SU-DHL-6 (cell line): ENCODE measurements at regions not wholly inside any gene's neighbourhood (a gene's known extent, or its start where the extent isn't known, plus 50 kb on each side); places are given as distances from the start of the nearest gene placed in this dataset.

Experiments
- H2AFZ ChIP-seq: fragments of 200-600 bp; sonication (generic); 2 replicates; pipeline ENCODE4 v1.6.1; 2014; ENCODE audit warnings: low read depth, mild to moderate bottlenecking, moderate library complexity, mixed read lengths, antibody characterized with exemption, low read length; ENCODE audit not compliant: severe bottlenecking
- H3F3A ChIP-seq: fragments of 200-600 bp; shearing (Covaris generic); 2 replicates; pipeline ENCODE4 v1.6.0; 2016; ENCODE audit warnings: antibody characterized with exemption, mild to moderate bottlenecking; ENCODE audit not compliant: insufficient read depth
- H3K27ac ChIP-seq: fragments of 200-600 bp; sonication (generic); 2 replicates; pipeline ENCODE4 v1.5.1; 2016; ENCODE audit warnings: low read depth, mild to moderate bottlenecking, low read length, moderate library complexity, mixed read lengths
- H3K27me3 ChIP-seq: fragments of 200-600 bp; sonication (generic), shearing (Covaris generic); 2 replicates; pipeline ENCODE4 v1.6.0; 2014; ENCODE audit warnings: mild to moderate bottlenecking, low read length
- H3K36me3 ChIP-seq: fragments of 200-600 bp; sonication (generic); 2 replicates; pipeline ENCODE4 v1.6.1; 2014; ENCODE audit warnings: mild to moderate bottlenecking, low read length, mixed read lengths
- H3K4me2 ChIP-seq: fragments of 300-600, 200-600 bp; shearing (Covaris generic), sonication (generic); 2 replicates; pipeline ENCODE4 v1.6.0; 2014; ENCODE audit warnings: low read length, low read depth, mild to moderate bottlenecking; ENCODE audit not compliant: poor library complexity, severe bottlenecking
- H3K4me3 ChIP-seq: fragments of 200-600 bp; sonication (generic); 2 replicates; pipeline ENCODE4 v1.5.1; 2014; ENCODE audit warnings: antibody characterized with exemption, low read length, mild to moderate bottlenecking, mixed read lengths; ENCODE audit not compliant: insufficient read depth, poor library complexity, severe bottlenecking
- H3K79me2 ChIP-seq: fragments of 200-600 bp; sonication (generic); 2 replicates; pipeline ENCODE4 v1.6.1; 2014; ENCODE audit warnings: mild to moderate bottlenecking, low read length, moderate library complexity; ENCODE audit not compliant: insufficient read depth
- H3K9ac ChIP-seq: fragments of 200-600 bp; sonication (generic); 2 replicates; pipeline ENCODE4 v1.7.0; 2014; ENCODE audit warnings: mild to moderate bottlenecking, low read length
- H3K9me2 ChIP-seq: fragments of 200-600 bp; sonication (generic); replicated peaks from 2 replicates; pipeline ENCODE4 v1.6.1; 2014; ENCODE audit warnings: low read length; ENCODE audit not compliant: insufficient read depth
- H3K9me3 ChIP-seq: fragments of 200-600 bp; sonication (generic); 2 replicates; pipeline ENCODE4 v1.6.1; 2014; ENCODE audit warnings: low read length, mixed read lengths; ENCODE audit not compliant: insufficient read depth
- H4K20me1 ChIP-seq: fragments of 200-600 bp; sonication (generic); 2 replicates; pipeline ENCODE4 v1.6.1; 2014; ENCODE audit warnings: low read depth, mild to moderate bottlenecking, antibody characterized with exemption, low read length, moderate library complexity, mixed read lengths
- CTCF ChIP-seq: fragments of 200-600 bp; sonication (generic); IDR thresholded peaks from one replicate; pipeline ENCODE4 v1.5.1; 2017; ENCODE audit warnings: antibody characterized with exemption, mild to moderate bottlenecking, low read length, moderate library complexity; ENCODE audit not compliant: insufficient read depth, poor library complexity, severe bottlenecking
- EZH2phosphoT487 ChIP-seq: fragments of 200-600 bp; sonication (generic), shearing (Covaris generic); conservative IDR thresholded peaks from 2 replicates; pipeline ENCODE4 v1.6.1; 2018; ENCODE audit warnings: mild to moderate bottlenecking, antibody characterized with exemption, low read length, moderate library complexity, mixed read lengths

DNA sequence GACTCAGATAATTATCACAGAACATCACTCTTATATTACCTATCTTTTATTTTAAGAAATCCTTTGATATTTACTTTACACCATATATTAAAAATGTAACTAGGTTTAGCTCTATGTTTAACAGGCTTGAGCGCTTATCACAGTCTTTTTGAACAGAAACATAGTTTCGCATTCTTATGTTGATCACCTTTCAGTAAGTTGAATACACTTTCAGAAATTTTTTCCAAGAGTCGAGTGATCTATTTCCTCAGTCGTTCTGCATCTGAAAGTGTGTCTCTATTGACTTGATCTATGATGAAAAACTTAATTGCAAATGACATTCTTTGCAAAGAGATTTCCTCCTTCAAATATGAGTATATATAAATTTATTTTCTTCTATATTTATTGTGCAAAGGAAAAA lies 516.6 kb upstream of the KCNMB2 start:
- H3K4me2 ChIP-seq, result no peak overlapping the region
- H3K4me3 ChIP-seq, result no peak overlapping the region
- no peaks in the 10 kb centered on the region for H3K9me3 ChIP-seq
- no peak overlapping the region for H3K27ac ChIP-seq
- no peaks in the 10 kb centered on the region for H3K36me3 ChIP-seq
- H2AFZ ChIP-seq, result no peak overlapping the region
- TF ChIP-seq EZH2phosphoT487, result no peak
- TF ChIP-seq CTCF, result no peak
- no peaks in the 10 kb centered on the region for H4K20me1 ChIP-seq
- no peaks in the 10 kb centered on the region for H3K9me2 ChIP-seq
- H3K9ac ChIP-seq, result no peak overlapping the region
- no peaks in the 10 kb centered on the region for H3K27me3 ChIP-seq
- H3F3A ChIP-seq, result no peaks in the 10 kb centered on the region
- no peaks in the 10 kb centered on the region for H3K79me2 ChIP-seq

GRCh38 chr3:178022599-178022998 lies 513.6 kb upstream of the KCNMB2 start:
- no peaks in the 10 kb centered on the region for H3F3A ChIP-seq
- H3K4me3 ChIP-seq, result no peak overlapping the region
- no peaks in the 10 kb centered on the region for H3K27me3 ChIP-seq
- no peak for TF ChIP-seq EZH2phosphoT487
- TF ChIP-seq CTCF, result no peak
- H3K9me2 ChIP-seq, result no peaks in the 10 kb centered on the region
- no peak overlapping the region for H3K9ac ChIP-seq
- no peaks in the 10 kb centered on the region for H3K79me2 ChIP-seq
- H3K9me3 ChIP-seq, result no peaks in the 10 kb centered on the region
- H4K20me1 ChIP-seq, result no peaks in the 10 kb centered on the region
- no peak overlapping the region for H3K27ac ChIP-seq
- no peaks in the 10 kb centered on the region for H3K36me3 ChIP-seq
- H3K4me2 ChIP-seq, result no peak overlapping the region
- H2AFZ ChIP-seq, result no peak overlapping the region

DNA sequence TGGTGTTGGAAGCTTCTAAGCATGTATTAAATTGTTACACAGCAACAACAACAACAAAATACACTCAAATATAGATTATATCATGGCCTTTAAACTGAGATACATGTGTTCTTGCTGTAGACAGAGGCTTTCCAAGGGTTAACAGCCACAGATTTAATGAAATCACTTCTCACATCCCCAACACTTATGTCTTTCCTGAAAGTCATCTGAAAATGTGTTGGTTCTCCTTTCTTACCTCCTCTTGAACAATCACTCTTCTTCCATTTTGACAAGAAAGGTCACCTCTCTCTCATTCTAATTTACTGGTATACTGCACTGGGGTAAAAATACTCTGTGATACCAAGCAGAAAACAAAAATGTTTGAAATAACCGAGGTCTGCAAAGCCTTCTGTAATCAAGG lies 507.3 kb upstream of the KCNMB2 start:
- no peak overlapping the region for H2AFZ ChIP-seq
- H3K9me2 ChIP-seq, result no peaks in the 10 kb centered on the region
- no peaks in the 10 kb centered on the region for H3K9me3 ChIP-seq
- no peaks in the 10 kb centered on the region for H4K20me1 ChIP-seq
- H3K9ac ChIP-seq, result no peak overlapping the region
- no peak overlapping the region for H3K27ac ChIP-seq
- no peaks in the 10 kb centered on the region for H3K36me3 ChIP-seq
- no peaks in the 10 kb centered on the region for H3K79me2 ChIP-seq
- H3K27me3 ChIP-seq, result no peaks in the 10 kb centered on the region
- TF ChIP-seq CTCF (no peak), EZH2phosphoT487 (no peak)
- no peak overlapping the region for H3K4me2 ChIP-seq
- H3F3A ChIP-seq, result no peaks in the 10 kb centered on the region
- no peak overlapping the region for H3K4me3 ChIP-seq

- Histone ChIP-seq H3K9ac (no peak overlapping the region), H3F3A (no peaks in the 10 kb centered on the region), H2AFZ (no peak overlapping the region), H3K9me3 (no peaks in the 10 kb centered on the region), H4K20me1 (0 out of 2 replicates have a peak, but pooled peaks cover 2% of the 10 kb centered on the region), H3K79me2 (no peaks in the 10 kb centered on the region), H3K27me3 (no peaks in the 10 kb centered on the region), H3K4me3 (no peak overlapping the region), H3K9me2 (no peaks in the 10 kb centered on the region), H3K4me2 (no peak overlapping the region), H3K27ac (no peak overlapping the region), H3K36me3 (no peaks in the 10 kb centered on the region)
- TF ChIP-seq EZH2phosphoT487 (no peak), CTCF (no peak)
These were observed 499.6 kb upstream of the KCNMB2 start for GRCh38 chr3:178036451-178037144.
